Tibial nerve (tissue), 4 donors: ENCODE measurements at regions not wholly inside any gene's neighbourhood (a gene's known extent, or its start where the extent isn't known, plus 50 kb on each side); places are given as distances from the start of the nearest gene placed in this dataset.

Experiments used
- DNase-seq, 2 donors: peaks; one replicate each; pipeline ENCODE4 v3.0.0-alpha.2; 2019; ENCODE audit warnings: low spot score in 2 of 2
- H3K27ac ChIP-seq, 4 donors: fragments of 200-600 bp; sonication (generic) in 3 of 4; one replicate each; pipeline ENCODE4 v1.5.1; 2017 to 2019; ENCODE audit warnings: mild to moderate bottlenecking in 1 of 4
- H3K27me3 ChIP-seq, 2 donors: fragments of 200-600 bp; sonication (generic) in 1 of 2; one replicate each; pipeline versions ENCODE4 v1.5.1 to v1.6.0; 2017 to 2019
- H3K36me3 ChIP-seq, 3 donors: fragments of 200-600 bp; sonication (generic); one replicate each; pipeline ENCODE4 v1.5.1; 2018 to 2019
- H3K4me1 ChIP-seq, 4 donors: fragments of 200-600 bp; sonication (generic) in 3 of 4; one replicate each; pipeline ENCODE4 v1.5.1; 2017 to 2019
- H3K4me3 ChIP-seq, 4 donors: fragments of 200-600 bp; sonication (generic) in 3 of 4; one replicate each; pipeline ENCODE4 v1.5.1; 2017 to 2019; ENCODE audit warnings: mild to moderate bottlenecking in 1 of 4, moderate library complexity in 1 of 4
- H3K9me3 ChIP-seq, 4 donors: fragments of 200-600 bp; sonication (generic) in 3 of 4; one replicate each; pipeline ENCODE4 v1.5.1; 2017 to 2019
- EP300 ChIP-seq, 2 donors: sonication (generic); formaldehyde crosslinking; IDR thresholded peaks; one replicate each; pipeline ENCODE4 v1.6.1; 2017; ENCODE audit warnings: antibody characterized with exemption in 2 of 2, mild to moderate bottlenecking in 1 of 2
- POLR2A ChIP-seq, 2 donors: fragments of 450-650 bp; IDR thresholded peaks; one replicate each; pipeline ENCODE4 v1.6.1; 2017; ENCODE audit warnings: antibody characterized with exemption in 2 of 2, mild to moderate bottlenecking in 2 of 2, moderate library complexity in 2 of 2
- WGBS, 2 donors: methylation state at CpG; one replicate each; pipeline ENCODE4 v1.1.5; 2018; 5-methylcytosine and 5-hydroxymethylcytosine counted together
- TF ChIP-seq, protein P1 (sequence below), 5 experiments: fragments of 200-600 bp in 3 of 5; fragments of 450-650 bp in 2 of 5; sonication (generic) in 3 of 5; IDR thresholded peaks; one replicate each; pipeline ENCODE4 v1.5.1; 2016 to 2019; ENCODE audit warnings: antibody characterized with exemption in 5 of 5, mild to moderate bottlenecking in 3 of 5, moderate library complexity in 2 of 5

- DNase-seq, result no peak
- no peaks in the 10 kb centered on the region for H3K36me3 ChIP-seq
- H3K27me3 ChIP-seq, result no peaks in the 10 kb centered on the region
- no peaks in the 10 kb centered on the region for H3K4me1 ChIP-seq
- no peak overlapping the region for H3K27ac ChIP-seq
- H3K4me3 ChIP-seq, result no peak overlapping the region
- 83 to 85% methylated on average over 4 of the region's 4 CpGs for WGBS, 2 donors
- TF ChIP-seq EP300 (IDR thresholded peaks at IDR 0.05) (no peak), POLR2A (IDR thresholded peaks at IDR 0.05) (no peak)
- TF ChIP-seq, protein P1, sequence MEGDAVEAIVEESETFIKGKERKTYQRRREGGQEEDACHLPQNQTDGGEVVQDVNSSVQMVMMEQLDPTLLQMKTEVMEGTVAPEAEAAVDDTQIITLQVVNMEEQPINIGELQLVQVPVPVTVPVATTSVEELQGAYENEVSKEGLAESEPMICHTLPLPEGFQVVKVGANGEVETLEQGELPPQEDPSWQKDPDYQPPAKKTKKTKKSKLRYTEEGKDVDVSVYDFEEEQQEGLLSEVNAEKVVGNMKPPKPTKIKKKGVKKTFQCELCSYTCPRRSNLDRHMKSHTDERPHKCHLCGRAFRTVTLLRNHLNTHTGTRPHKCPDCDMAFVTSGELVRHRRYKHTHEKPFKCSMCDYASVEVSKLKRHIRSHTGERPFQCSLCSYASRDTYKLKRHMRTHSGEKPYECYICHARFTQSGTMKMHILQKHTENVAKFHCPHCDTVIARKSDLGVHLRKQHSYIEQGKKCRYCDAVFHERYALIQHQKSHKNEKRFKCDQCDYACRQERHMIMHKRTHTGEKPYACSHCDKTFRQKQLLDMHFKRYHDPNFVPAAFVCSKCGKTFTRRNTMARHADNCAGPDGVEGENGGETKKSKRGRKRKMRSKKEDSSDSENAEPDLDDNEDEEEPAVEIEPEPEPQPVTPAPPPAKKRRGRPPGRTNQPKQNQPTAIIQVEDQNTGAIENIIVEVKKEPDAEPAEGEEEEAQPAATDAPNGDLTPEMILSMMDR (IDR thresholded peaks at IDR 0.05), result no peak
- H3K9me3 ChIP-seq, result no peaks in the 10 kb centered on the region
These were observed 834.6 kb downstream of the JRKL start for GRCh38 chr11:97224396-97224795.

- Histone ChIP-seq H3K27ac (no peak overlapping the region), H3K4me1 (no peaks in the 10 kb centered on the region), H3K9me3 (no peaks in the 10 kb centered on the region), H3K4me3 (no peak overlapping the region), H3K36me3 (no peaks in the 10 kb centered on the region), H3K27me3 (no peaks in the 10 kb centered on the region)
- TF ChIP-seq POLR2A (IDR thresholded peaks at IDR 0.05), result no peak
- no peak for TF ChIP-seq EP300 (IDR thresholded peaks at IDR 0.05)
- TF ChIP-seq, protein P1 (IDR thresholded peaks at IDR 0.05), result no peak
- WGBS, 2 donors, result 81 to 84% methylated on average over 5 of the region's 5 CpGs
- DNase-seq, result no peak
These were observed 836.0 kb downstream of the JRKL start for GRCh38 chr11:97225794-97226193.

DNA sequence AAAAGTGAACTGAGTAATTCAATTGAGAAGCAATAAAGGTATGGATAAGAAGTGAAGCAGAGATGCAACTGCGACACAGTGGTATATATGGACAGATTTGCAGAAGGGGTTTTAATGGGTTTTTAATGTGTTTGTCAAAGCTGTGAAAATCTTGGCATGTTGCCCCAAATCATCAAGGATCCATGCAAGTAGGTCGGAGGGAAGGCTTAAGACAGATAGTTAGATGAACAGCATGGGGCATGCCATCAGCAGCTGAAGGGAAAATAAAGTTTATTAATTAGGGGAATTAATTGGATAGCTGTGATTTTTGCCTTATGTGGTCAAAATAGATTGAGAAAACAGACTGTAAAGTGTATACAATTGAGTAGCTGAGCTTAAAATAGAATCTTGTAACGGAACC, 840.1 kb downstream of the JRKL start:
- Histone ChIP-seq H3K9me3 (no peaks in the 10 kb centered on the region), H3K27me3 (no peaks in the 10 kb centered on the region), H3K4me3 (no peak overlapping the region), H3K36me3 (no peaks in the 10 kb centered on the region), H3K27ac (no peak overlapping the region), H3K4me1 (no peaks in the 10 kb centered on the region)
- TF ChIP-seq, protein P1 (IDR thresholded peaks at IDR 0.05), result no peak
- TF ChIP-seq POLR2A (IDR thresholded peaks at IDR 0.05) (no peak), EP300 (IDR thresholded peaks at IDR 0.05) (no peak)
- no peak for DNase-seq
- WGBS, 2 donors, result 67 to 69% methylated on average over 3 of the region's 3 CpGs

DNA sequence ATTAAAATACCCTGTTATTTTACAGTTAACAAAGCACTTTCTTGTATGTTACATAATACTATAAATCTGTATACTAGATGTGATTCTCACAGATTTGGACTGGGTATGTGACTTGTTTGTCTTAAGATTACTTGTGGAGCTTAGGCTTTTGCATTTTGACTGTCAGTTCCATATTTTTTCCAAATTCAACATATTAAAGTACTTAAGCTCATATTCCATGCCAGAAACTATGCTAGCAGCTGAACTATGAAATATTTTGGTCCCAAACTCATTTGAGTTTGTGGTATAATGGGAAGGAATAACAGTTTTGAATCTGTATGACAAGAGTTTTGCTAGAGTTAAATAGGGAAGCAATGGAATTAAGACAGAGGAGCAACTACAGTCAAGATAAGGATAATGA, 841.4 kb downstream of the JRKL start:
- Histone ChIP-seq H3K4me3 (no peak overlapping the region), H3K9me3 (no peaks in the 10 kb centered on the region), H3K27me3 (no peaks in the 10 kb centered on the region), H3K27ac (no peak overlapping the region), H3K36me3 (no peaks in the 10 kb centered on the region), H3K4me1 (no peaks in the 10 kb centered on the region)
- DNase-seq, result no peak
- TF ChIP-seq EP300 (IDR thresholded peaks at IDR 0.05) (no peak), POLR2A (IDR thresholded peaks at IDR 0.05) (no peak)
- TF ChIP-seq, protein P1 (IDR thresholded peaks at IDR 0.05), result no peak

DNA sequence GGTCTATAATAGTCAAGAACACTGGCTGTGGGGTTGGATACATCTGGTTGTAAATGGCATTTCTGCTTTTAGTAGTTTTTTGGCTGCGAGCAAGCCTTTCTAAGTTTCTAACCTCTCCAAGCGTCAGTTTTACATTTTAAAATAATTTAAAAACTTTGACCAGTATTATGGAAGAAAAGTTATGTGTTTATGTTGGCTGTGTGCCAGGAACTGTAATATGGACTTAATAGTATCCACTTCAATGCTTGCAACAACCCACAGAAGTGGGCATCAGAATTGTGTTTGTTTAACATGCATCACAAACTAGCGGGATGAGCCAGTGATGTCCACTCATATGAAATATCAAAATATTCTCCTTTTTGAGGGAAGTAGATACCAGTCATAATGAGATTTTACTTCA, 844.2 kb downstream of the JRKL start:
- TF ChIP-seq POLR2A (IDR thresholded peaks at IDR 0.05) (no peak), EP300 (IDR thresholded peaks at IDR 0.05) (no peak)
- TF ChIP-seq, protein P1 (IDR thresholded peaks at IDR 0.05), result no peak
- DNase-seq, result no peak
- 50 to 61% methylated on average over 3 of the region's 3 CpGs for WGBS, 2 donors
- Histone ChIP-seq H3K27me3 (no peaks in the 10 kb centered on the region), H3K27ac (no peak overlapping the region), H3K4me1 (no peaks in the 10 kb centered on the region), H3K4me3 (no peak overlapping the region), H3K36me3 (no peaks in the 10 kb centered on the region), H3K9me3 (no peaks in the 10 kb centered on the region)
